Chondrocyte (in vitro differentiated cells): ENCODE measurements at regions not wholly inside any gene's neighbourhood (a gene's known extent, or its start where the extent isn't known, plus 50 kb on each side); places are given as distances from the start of the nearest gene placed in this dataset.

Experiments
- DNase-seq: peaks from one replicate; pipeline ENCODE4 v3.0.0; 2021; ENCODE audit warnings: mixed read lengths, low spot score
- H3K27ac Mint-ChIP-seq: one replicate; pipeline ENCODE4 v1.8.0; 2021; ENCODE audit warnings: mild to moderate bottlenecking, moderate library complexity, mixed read lengths; ENCODE audit not compliant: unreplicated experiment
- H3K27me3 Mint-ChIP-seq: 2 replicates; pipeline ENCODE4 v1.8.0; 2021; ENCODE audit warnings: low read depth, mixed read lengths
- H3K36me3 Mint-ChIP-seq: 2 replicates; pipeline ENCODE4 v1.8.0; 2021; ENCODE audit warnings: low read depth, mixed read lengths
- H3K4me1 Mint-ChIP-seq: 2 replicates; pipeline ENCODE4 v1.8.0; 2021; ENCODE audit warnings: low read depth, mild to moderate bottlenecking, mixed read lengths
- H3K4me3 Mint-ChIP-seq: one replicate; pipeline ENCODE4 v1.8.0; 2021; ENCODE audit warnings: mild to moderate bottlenecking, moderate library complexity, mixed read lengths; ENCODE audit not compliant: unreplicated experiment
- H3K9me3 Mint-ChIP-seq: 2 replicates; pipeline ENCODE4 v1.8.0; 2021; ENCODE audit warnings: low read depth, mixed read lengths
- TF ChIP-seq, protein P1 (sequence below): fragments of 200-600 bp; sonication (generic); IDR thresholded peaks from 2 replicates; pipeline ENCODE4 v1.5.0; 2021; ENCODE audit warnings: antibody characterized with exemption, mild to moderate bottlenecking, moderate library complexity

DNA sequence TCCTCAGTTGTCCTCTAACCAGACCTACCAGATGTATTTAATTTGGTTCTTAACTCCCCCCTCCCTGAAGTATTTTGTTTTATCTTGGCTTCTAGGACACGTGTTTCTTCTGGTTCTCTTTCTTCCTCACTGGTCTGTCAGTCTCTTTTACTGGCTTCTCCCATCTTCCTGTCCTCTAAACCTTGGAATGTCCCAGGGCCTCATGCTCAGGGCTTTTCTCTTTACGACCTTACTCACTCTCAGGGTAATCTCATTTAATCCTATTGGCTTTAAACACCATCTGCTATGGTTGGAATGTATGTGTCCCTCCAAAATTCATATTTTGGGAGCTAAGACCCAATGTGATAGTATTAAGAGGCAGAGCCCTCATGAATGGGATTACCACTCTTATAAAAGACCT, 418.2 kb upstream of the PODXL start:
- no peak for DNase-seq
- no peaks in the 10 kb centered on the region for H3K4me1 Mint-ChIP-seq
- peaks cover 9% of the 10 kb centered on the region for H3K27me3 Mint-ChIP-seq
- no peak overlapping the region for H3K4me3 Mint-ChIP-seq
- no peak overlapping the region for H3K27ac Mint-ChIP-seq
- peaks cover 1% of the 10 kb centered on the region for H3K36me3 Mint-ChIP-seq
- TF ChIP-seq, protein P1, sequence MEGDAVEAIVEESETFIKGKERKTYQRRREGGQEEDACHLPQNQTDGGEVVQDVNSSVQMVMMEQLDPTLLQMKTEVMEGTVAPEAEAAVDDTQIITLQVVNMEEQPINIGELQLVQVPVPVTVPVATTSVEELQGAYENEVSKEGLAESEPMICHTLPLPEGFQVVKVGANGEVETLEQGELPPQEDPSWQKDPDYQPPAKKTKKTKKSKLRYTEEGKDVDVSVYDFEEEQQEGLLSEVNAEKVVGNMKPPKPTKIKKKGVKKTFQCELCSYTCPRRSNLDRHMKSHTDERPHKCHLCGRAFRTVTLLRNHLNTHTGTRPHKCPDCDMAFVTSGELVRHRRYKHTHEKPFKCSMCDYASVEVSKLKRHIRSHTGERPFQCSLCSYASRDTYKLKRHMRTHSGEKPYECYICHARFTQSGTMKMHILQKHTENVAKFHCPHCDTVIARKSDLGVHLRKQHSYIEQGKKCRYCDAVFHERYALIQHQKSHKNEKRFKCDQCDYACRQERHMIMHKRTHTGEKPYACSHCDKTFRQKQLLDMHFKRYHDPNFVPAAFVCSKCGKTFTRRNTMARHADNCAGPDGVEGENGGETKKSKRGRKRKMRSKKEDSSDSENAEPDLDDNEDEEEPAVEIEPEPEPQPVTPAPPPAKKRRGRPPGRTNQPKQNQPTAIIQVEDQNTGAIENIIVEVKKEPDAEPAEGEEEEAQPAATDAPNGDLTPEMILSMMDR, result no peak
- no peaks in the 10 kb centered on the region for H3K9me3 Mint-ChIP-seq

- Mint-ChIP-seq H3K9me3 (no peaks in the 10 kb centered on the region), H3K4me1 (peaks cover 9% of the 10 kb centered on the region), H3K36me3 (no peaks in the 10 kb centered on the region), H3K4me3 (no peak overlapping the region), H3K27me3 (peaks cover 4% of the 10 kb centered on the region), H3K27ac (no peak overlapping the region)
- DNase-seq, result no peak
- TF ChIP-seq, protein P1, result no peak
Measured at GRCh38 chr7:131972251-131972650, 415.8 kb upstream of the PODXL start.

DNA sequence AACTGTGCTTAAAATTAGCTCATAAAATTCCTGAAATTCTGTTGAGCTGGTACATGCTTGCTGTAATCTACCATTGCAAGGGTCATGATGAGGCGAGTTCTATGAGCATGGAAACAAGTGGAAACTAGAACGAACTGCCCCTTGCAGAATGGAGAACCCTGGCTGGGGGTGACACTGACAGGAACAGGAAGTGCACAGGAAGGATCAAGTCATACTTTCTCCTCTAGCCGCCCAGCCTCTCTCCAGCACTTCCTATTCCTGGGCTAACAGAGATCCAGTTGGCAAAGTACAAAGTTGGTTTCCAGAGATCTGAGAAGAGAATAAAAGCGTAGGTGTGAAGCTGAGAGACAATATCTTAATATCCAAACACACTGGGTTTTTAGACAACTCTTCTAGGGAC, 414.2 kb upstream of the PODXL start:
- Mint-ChIP-seq H3K27me3 (peaks cover 5% of the 10 kb centered on the region), H3K4me3 (no peak overlapping the region), H3K4me1 (peaks cover 10% of the 10 kb centered on the region), H3K9me3 (no peaks in the 10 kb centered on the region), H3K27ac (no peak overlapping the region), H3K36me3 (no peaks in the 10 kb centered on the region)
- DNase-seq, result no peak
- TF ChIP-seq, protein P1, result no peak

- Mint-ChIP-seq H3K27ac (no peak overlapping the region), H3K4me3 (no peak overlapping the region), H3K27me3 (peaks cover 9% of the 10 kb centered on the region), H3K9me3 (no peaks in the 10 kb centered on the region), H3K4me1 (peaks cover 10% of the 10 kb centered on the region), H3K36me3 (no peaks in the 10 kb centered on the region)
- DNase-seq, result no peak
- TF ChIP-seq, protein P1, result no peak
Measured at GRCh38 chr7:131969560-131969959, 413.1 kb upstream of the PODXL start.

DNA sequence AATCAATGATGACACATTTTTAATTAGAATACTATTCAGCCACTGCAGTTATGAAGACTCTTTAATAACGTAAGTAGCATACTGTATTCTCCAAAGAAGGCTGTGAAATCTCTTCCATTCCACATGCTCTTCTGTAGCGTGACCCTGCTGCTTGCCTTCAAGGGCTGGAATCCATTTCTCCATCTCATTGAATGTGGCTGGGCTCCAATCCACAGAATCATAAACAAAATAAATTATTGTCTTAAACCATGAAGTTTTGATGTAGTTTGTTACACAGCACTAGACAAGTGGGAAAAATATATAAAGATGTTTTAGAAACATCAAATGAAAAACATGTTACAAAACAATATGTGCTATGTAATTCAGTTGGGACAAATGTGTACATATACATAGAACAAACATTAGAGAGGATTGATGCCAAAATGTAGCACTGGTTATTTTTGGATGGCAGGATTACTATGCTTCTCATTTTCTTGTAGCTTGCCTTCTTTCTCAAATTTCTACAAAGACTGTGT, 410.8 kb upstream of the PODXL start:
- DNase-seq, result no peak
- Mint-ChIP-seq H3K36me3 (no peaks in the 10 kb centered on the region), H3K9me3 (no peaks in the 10 kb centered on the region), H3K4me1 (peaks cover 10% of the 10 kb centered on the region), H3K27me3 (peaks cover 12% of the 10 kb centered on the region), H3K4me3 (no peak overlapping the region), H3K27ac (no peak overlapping the region)
- TF ChIP-seq, protein P1, result no peak
